ENCODE measurements at regions not wholly inside any gene's neighbourhood (a gene's known extent, or its start where the extent isn't known, plus 50 kb on each side); places are given as distances from the start of the nearest gene placed in this dataset.

DNA sequence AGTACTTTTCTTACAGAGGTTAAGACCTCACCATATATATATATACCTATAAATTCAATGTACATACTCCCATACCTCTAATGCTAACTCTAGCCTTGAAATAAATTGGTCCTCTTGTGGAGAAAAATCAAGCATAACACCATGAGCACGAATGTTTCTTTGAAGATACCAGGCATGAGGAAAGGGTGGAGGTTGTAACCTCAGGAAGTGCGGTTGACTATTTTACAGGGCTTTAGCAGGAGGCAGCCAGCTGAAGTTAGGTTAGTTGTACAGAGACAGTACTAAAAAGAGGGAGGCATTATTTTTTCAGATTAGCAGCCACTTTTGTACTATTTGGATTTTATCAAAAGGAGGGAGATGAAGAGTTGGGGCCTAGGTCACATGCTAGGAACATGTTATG lies 767.0 kb downstream of the OTOL1 start:
- ChIA-PET CTCF (no interaction called here), POLR2A (no interaction called here)
- no peaks in the 10 kb centered on the region for H3K4me1 Mint-ChIP-seq (ENCODE audit: low read depth)
- no peak overlapping the region for H3K27ac Mint-ChIP-seq
- no peaks in the 10 kb centered on the region for H3K36me3 Mint-ChIP-seq (ENCODE audit: low read depth)
- TF ChIP-seq, protein P1, sequence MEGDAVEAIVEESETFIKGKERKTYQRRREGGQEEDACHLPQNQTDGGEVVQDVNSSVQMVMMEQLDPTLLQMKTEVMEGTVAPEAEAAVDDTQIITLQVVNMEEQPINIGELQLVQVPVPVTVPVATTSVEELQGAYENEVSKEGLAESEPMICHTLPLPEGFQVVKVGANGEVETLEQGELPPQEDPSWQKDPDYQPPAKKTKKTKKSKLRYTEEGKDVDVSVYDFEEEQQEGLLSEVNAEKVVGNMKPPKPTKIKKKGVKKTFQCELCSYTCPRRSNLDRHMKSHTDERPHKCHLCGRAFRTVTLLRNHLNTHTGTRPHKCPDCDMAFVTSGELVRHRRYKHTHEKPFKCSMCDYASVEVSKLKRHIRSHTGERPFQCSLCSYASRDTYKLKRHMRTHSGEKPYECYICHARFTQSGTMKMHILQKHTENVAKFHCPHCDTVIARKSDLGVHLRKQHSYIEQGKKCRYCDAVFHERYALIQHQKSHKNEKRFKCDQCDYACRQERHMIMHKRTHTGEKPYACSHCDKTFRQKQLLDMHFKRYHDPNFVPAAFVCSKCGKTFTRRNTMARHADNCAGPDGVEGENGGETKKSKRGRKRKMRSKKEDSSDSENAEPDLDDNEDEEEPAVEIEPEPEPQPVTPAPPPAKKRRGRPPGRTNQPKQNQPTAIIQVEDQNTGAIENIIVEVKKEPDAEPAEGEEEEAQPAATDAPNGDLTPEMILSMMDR (IDR thresholded peaks at IDR 0.05) = no peak
- ATAC-seq (no peak), DNase-seq (no peak)
- H3K9me3 Mint-ChIP-seq = peaks cover 2% of the 10 kb centered on the region
- intact Hi-C loops (cut with micrococcal nuclease) = no loop called here
- no peaks in the 10 kb centered on the region for H3K27me3 Mint-ChIP-seq
- H3K4me3 Mint-ChIP-seq = no peak overlapping the region

GRCh38 chr3:162269636-162270458 lies 773.2 kb downstream of the OTOL1 start:
- no peak for ATAC-seq
- DNase-seq = no peak
- H3K4me3 Mint-ChIP-seq = no peak overlapping the region
- TF ChIP-seq, protein P1 (IDR thresholded peaks at IDR 0.05) = no peak
- no peak overlapping the region for H3K27ac Mint-ChIP-seq
- H3K27me3 Mint-ChIP-seq = no peaks in the 10 kb centered on the region
- CTCF ChIA-PET = no interaction called here
- no peaks in the 10 kb centered on the region for H3K9me3 Mint-ChIP-seq
- intact Hi-C loops (cut with micrococcal nuclease) = no loop called here
- POLR2A ChIA-PET = no interaction called here
- H3K4me1 Mint-ChIP-seq (ENCODE audit: low read depth) = no peaks in the 10 kb centered on the region
- no peaks in the 10 kb centered on the region for H3K36me3 Mint-ChIP-seq (ENCODE audit: low read depth)

GRCh38 chr3:162274070-162274469 lies 777.5 kb downstream of the OTOL1 start:
- no peaks in the 10 kb centered on the region for H3K4me1 Mint-ChIP-seq (ENCODE audit: low read depth)
- CTCF ChIA-PET = no interaction called here
- no peak for DNase-seq
- H3K4me3 Mint-ChIP-seq = no peak overlapping the region
- POLR2A ChIA-PET = no interaction called here
- intact Hi-C loops (cut with micrococcal nuclease) = no loop called here
- no peak overlapping the region for H3K27ac Mint-ChIP-seq
- no peaks in the 10 kb centered on the region for H3K9me3 Mint-ChIP-seq
- no peaks in the 10 kb centered on the region for H3K27me3 Mint-ChIP-seq
- TF ChIP-seq, protein P1 (IDR thresholded peaks at IDR 0.05) = no peak
- no peak for ATAC-seq
- H3K36me3 Mint-ChIP-seq (ENCODE audit: low read depth) = no peaks in the 10 kb centered on the region

DNA sequence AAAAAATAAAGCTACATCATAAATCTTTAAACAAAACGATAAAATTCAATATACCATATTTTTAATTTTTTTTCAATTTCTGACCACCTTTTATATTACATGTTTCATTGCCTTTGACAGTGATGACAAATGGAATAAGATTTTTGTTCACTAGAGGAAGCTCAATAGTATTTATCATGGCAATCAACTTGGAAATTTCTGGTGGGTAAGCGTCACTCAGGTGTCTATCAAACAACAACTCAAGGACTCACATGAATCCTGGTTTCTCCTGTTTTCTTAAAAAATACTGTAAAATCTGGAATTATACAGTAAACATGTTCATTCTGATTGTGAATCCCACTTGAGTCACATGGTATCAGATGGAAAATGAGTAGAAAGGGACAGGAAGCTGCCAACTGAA lies 782.2 kb downstream of the OTOL1 start:
- DNase-seq (no peak), ATAC-seq (no peak)
- H3K36me3 Mint-ChIP-seq (ENCODE audit: low read depth) = no peaks in the 10 kb centered on the region
- no peak overlapping the region for H3K27ac Mint-ChIP-seq
- H3K4me1 Mint-ChIP-seq (ENCODE audit: low read depth) = no peaks in the 10 kb centered on the region
- no peak overlapping the region for H3K4me3 Mint-ChIP-seq
- TF ChIP-seq, protein P1 (IDR thresholded peaks at IDR 0.05) = no peak
- H3K27me3 Mint-ChIP-seq = no peaks in the 10 kb centered on the region
- intact Hi-C loops (cut with micrococcal nuclease) = no loop called here
- CTCF ChIA-PET = no interaction called here
- POLR2A ChIA-PET = no interaction called here
- no peaks in the 10 kb centered on the region for H3K9me3 Mint-ChIP-seq

- no peak overlapping the region for H3K4me3 Mint-ChIP-seq
- TF ChIP-seq, protein P1 (IDR thresholded peaks at IDR 0.05) = no peak
- DNase-seq (no peak), ATAC-seq (no peak)
- ChIA-PET POLR2A (no interaction called here), CTCF (no interaction called here)
- no peaks in the 10 kb centered on the region for H3K36me3 Mint-ChIP-seq (ENCODE audit: low read depth)
- intact Hi-C loops (cut with micrococcal nuclease) = no loop called here
- H3K4me1 Mint-ChIP-seq (ENCODE audit: low read depth) = no peaks in the 10 kb centered on the region
- peaks cover 3% of the 10 kb centered on the region for H3K9me3 Mint-ChIP-seq
- no peaks in the 10 kb centered on the region for H3K27me3 Mint-ChIP-seq
- no peak overlapping the region for H3K27ac Mint-ChIP-seq
Observed at GRCh38 chr3:162285259-162285658, 788.7 kb downstream of the OTOL1 start.
